IMR-90 (cell line): ENCODE measurements at regions not wholly inside any gene's neighbourhood (a gene's known extent, or its start where the extent isn't known, plus 50 kb on each side); places are given as distances from the start of the nearest gene placed in this dataset.

Experiments
- ATAC-seq: fragments of 200-7000 bp; cut with Tn5 transposase; 2 replicates; pipeline ENCODE4 v1.9.1; 2020; ENCODE audit warnings: low read depth, mild to moderate bottlenecking, moderate library complexity
- BruUV-seq: library from RNA; stranded (reverse); fragments of 400-500 nt; replicated peaks from 2 replicates; lab custom pipeline; 2021; lab: Mats Ljungman, UMichigan
- CTCF ChIA-PET: fragments of 300-600 bp; formaldehyde crosslinking; extraction: SDS; loops from one replicate; lab custom pipeline; 2021; ENCODE audit warnings: antibody characterized with exemption; lab: Yijun Ruan, JAX
- POLR2A ChIA-PET: fragments of 300-600 bp; sonication (Branson Sonifier 250); formaldehyde crosslinking; loops from one replicate; lab custom pipeline; 2022; ENCODE audit warnings: antibody characterized with exemption; ENCODE audit not compliant: unreplicated experiment; lab: Charles Lee
- DNase-seq: peaks from one replicate; pipeline ENCODE4 v3.0.0; 2013
- H2AFZ ChIP-seq: replicated peaks from 2 replicates; pipeline ENCODE3; 2013; ENCODE audit warnings: low read length, mild to moderate bottlenecking; ENCODE audit not compliant: poor library complexity
- H2AK5ac ChIP-seq: 2 replicates; pipeline ENCODE4 v1.6.1; 2013; ENCODE audit warnings: low read depth, low read length, inconsistent platforms
- H2AK9ac ChIP-seq: replicated peaks from 2 replicates; pipeline ENCODE3; 2013; ENCODE audit warnings: mild to moderate bottlenecking, low read depth, low read length, moderate library complexity; ENCODE audit not compliant: poor library complexity
- H2BK120ac ChIP-seq: 2 replicates; pipeline ENCODE4 v1.6.1; 2013; ENCODE audit warnings: low read depth, low read length, inconsistent platforms
- H2BK15ac ChIP-seq: 3 replicates; pipeline ENCODE4 v1.6.1; 2013; ENCODE audit warnings: low read depth, low read length, inconsistent platforms
- H2BK20ac ChIP-seq: 2 replicates; pipeline ENCODE4 v1.6.1; 2013; ENCODE audit warnings: low read depth, mild to moderate bottlenecking, inconsistent platforms, low read length, moderate library complexity
- H2BK5ac ChIP-seq: 2 replicates; pipeline ENCODE4 v1.6.1; 2013; ENCODE audit warnings: mild to moderate bottlenecking, low read depth, low read length, inconsistent platforms; ENCODE audit not compliant: poor library complexity, severe bottlenecking
- H3K14ac ChIP-seq: replicated peaks from 2 replicates; pipeline ENCODE4 v1.6.1; 2013; ENCODE audit warnings: low read depth, low read length, inconsistent platforms
- H3K18ac ChIP-seq: 2 replicates; pipeline ENCODE4 v1.6.1; 2013; ENCODE audit warnings: low read depth, low read length, control low read depth
- H3K23ac ChIP-seq: 2 replicates; pipeline ENCODE4 v1.6.1; 2013; ENCODE audit warnings: low read depth, low read length, inconsistent platforms
- H3K27ac ChIP-seq: 2 replicates; pipeline ENCODE4 v1.5.1; 2013; ENCODE audit warnings: mild to moderate bottlenecking, control low read depth, low read length; ENCODE audit not compliant: insufficient read depth
- H3K27me3 ChIP-seq: 2 replicates; pipeline ENCODE4 v1.6.1; 2013; ENCODE audit warnings: low read length; ENCODE audit not compliant: control insufficient read depth, insufficient read depth
- H3K36me3 ChIP-seq: 2 replicates; pipeline ENCODE4 v1.6.1; 2013; ENCODE audit warnings: low read length, mixed read lengths; ENCODE audit not compliant: control insufficient read depth, insufficient read depth
- H3K4ac ChIP-seq: 2 replicates; pipeline ENCODE4 v1.6.1; 2013; ENCODE audit warnings: low read depth, low read length, inconsistent platforms
- H3K4me1 ChIP-seq: 2 replicates; pipeline ENCODE4 v1.6.1; 2013; ENCODE audit warnings: low read length, mixed read lengths; ENCODE audit not compliant: control insufficient read depth, insufficient read depth
- H3K4me2 ChIP-seq: 2 replicates; pipeline ENCODE4 v1.6.1; 2013; ENCODE audit warnings: low read depth, mild to moderate bottlenecking, control low read depth, low read length, moderate library complexity
- H3K4me3 ChIP-seq: 2 replicates; pipeline ENCODE4 v1.5.1; 2013; ENCODE audit warnings: low read depth, mild to moderate bottlenecking, control low read depth, low read length, moderate library complexity; ENCODE audit not compliant: insufficient read depth
- H3K56ac ChIP-seq: 2 replicates; pipeline ENCODE4 v1.6.1; 2013; ENCODE audit warnings: low read length, inconsistent platforms; ENCODE audit not compliant: insufficient read depth; ENCODE audit errors: extremely low read depth
- H3K79me1 ChIP-seq, 2 experiments: 2 replicates each; pipeline ENCODE4 v1.6.1; 2013; ENCODE audit warnings: low read length in 2 of 2, inconsistent platforms in 1 of 2, low read depth in 1 of 2
- H3K9ac ChIP-seq: 2 replicates; pipeline ENCODE4 v1.6.1; 2013; ENCODE audit warnings: low read depth, low read length, control low read depth
- H3K9me1 ChIP-seq: 2 replicates; pipeline ENCODE4 v1.6.1; 2013; ENCODE audit warnings: low read length, inconsistent platforms; ENCODE audit not compliant: insufficient read depth
- H3K9me3 ChIP-seq: 2 replicates; pipeline ENCODE4 v1.6.1; 2013; ENCODE audit warnings: low read length; ENCODE audit not compliant: control insufficient read depth, insufficient read depth
- H4K20me1 ChIP-seq: 2 replicates; pipeline ENCODE4 v1.6.1; 2013; ENCODE audit warnings: low read length, inconsistent platforms; ENCODE audit not compliant: insufficient read depth
- H4K5ac ChIP-seq: 2 replicates; pipeline ENCODE4 v1.6.1; 2013; ENCODE audit warnings: mild to moderate bottlenecking, low read depth, low read length, control low read depth
- H4K8ac ChIP-seq, 2 experiments: 2 replicates each; pipeline ENCODE4 v1.6.1; 2013; ENCODE audit warnings: low read depth in 2 of 2, low read length in 2 of 2, control low read depth in 1 of 2, inconsistent platforms in 1 of 2
- H4K91ac ChIP-seq: 2 replicates; pipeline ENCODE4 v1.6.1; 2013; ENCODE audit warnings: low read depth, low read length, inconsistent platforms; ENCODE audit not compliant: insufficient read depth
- BHLHE40 ChIP-seq: fragments of 150-350 bp; IDR thresholded peaks from 2 replicates; pipeline ENCODE4 v1.6.1; 2016; ENCODE audit warnings: mild to moderate bottlenecking, low read depth, low read length
- CEBPB ChIP-seq: IDR thresholded peaks from 2 replicates; pipeline ENCODE4 v1.6.1; 2012; ENCODE audit warnings: low read depth, low read length, improper control_type of control experiment
- CHD1 ChIP-seq: IDR thresholded peaks from 2 replicates; pipeline ENCODE4 v1.6.1; 2012; ENCODE audit warnings: low read depth, low read length, improper control_type of control experiment
- CTCF ChIP-seq: conservative IDR thresholded peaks from 2 replicates; pipeline ENCODE4 v1.5.1; 2012; ENCODE audit warnings: mild to moderate bottlenecking, low read depth, low read length, improper control_type of control experiment
- ELK1 ChIP-seq: fragments of 150-350 bp; IDR thresholded peaks from 2 replicates; pipeline ENCODE4 v1.6.1; 2016; ENCODE audit warnings: low read depth, mild to moderate bottlenecking, low read length, moderate library complexity, borderline replicate concordance
- FOS ChIP-seq: fragments of 150-350 bp; IDR thresholded peaks from 2 replicates; pipeline ENCODE4 v1.6.1; 2016; ENCODE audit warnings: low read depth, low read length
- MAFK ChIP-seq: IDR thresholded peaks from 2 replicates; pipeline ENCODE4 v1.6.1; 2012; ENCODE audit warnings: low read depth, low read length, improper control_type of control experiment
- MAZ ChIP-seq: IDR thresholded peaks from 2 replicates; pipeline ENCODE4 v1.6.1; 2012; ENCODE audit warnings: low read depth, mild to moderate bottlenecking, low read length, improper control_type of control experiment, moderate library complexity, borderline replicate concordance
- MXI1 ChIP-seq: IDR thresholded peaks from 2 replicates; pipeline ENCODE4 v1.6.1; 2012; ENCODE audit warnings: low read depth, mild to moderate bottlenecking, low read length, moderate library complexity, borderline replicate concordance
- NFE2L2 ChIP-seq: fragments of 150-350 bp; IDR thresholded peaks from 2 replicates; pipeline ENCODE4 v1.6.1; 2016; ENCODE audit warnings: low read depth, mild to moderate bottlenecking, low read length
- POLR2A ChIP-seq: IDR thresholded peaks from 2 replicates; pipeline ENCODE4 v1.6.1; 2012; ENCODE audit warnings: mild to moderate bottlenecking, low read depth, low read length
- RAD21 ChIP-seq: IDR thresholded peaks from 2 replicates; pipeline ENCODE4 v1.6.1; 2012; ENCODE audit warnings: low read length, improper control_type of control experiment
- RCOR1 ChIP-seq: IDR thresholded peaks from 2 replicates; pipeline ENCODE4 v1.6.1; 2012; ENCODE audit warnings: mild to moderate bottlenecking, low read length, improper control_type of control experiment; ENCODE audit not compliant: insufficient replicate concordance
- RFX5 ChIP-seq: IDR thresholded peaks from 2 replicates; pipeline ENCODE4 v1.8.0; 2012; ENCODE audit warnings: low read depth, mild to moderate bottlenecking, low read length, moderate library complexity
- SMC3 ChIP-seq: fragments of 150-350 bp; IDR thresholded peaks from 2 replicates; pipeline ENCODE4 v1.6.1; 2016; ENCODE audit warnings: low read depth, mild to moderate bottlenecking, antibody characterized with exemption, low read length, moderate library complexity
- USF2 ChIP-seq: fragments of 150-350 bp; IDR thresholded peaks from 2 replicates; pipeline ENCODE4 v1.6.1; 2017; ENCODE audit warnings: mild to moderate bottlenecking, antibody characterized with exemption, low read length, low read depth
- WGBS, 2 experiments: methylation state at CpG; one replicate each; pipeline versions ENCODE4 v1.1.5 to v1.1.7; 2013; ENCODE audit warnings: missing lambda C conversion rate in 2 of 2; ENCODE audit not compliant: insufficient read length in 1 of 2; ENCODE audit errors: extremely low coverage in 2 of 2; 5-methylcytosine and 5-hydroxymethylcytosine counted together
- dilution Hi-C: fragments of 300-500 bp; cut with HindIII; formaldehyde crosslinking; loops from one replicate; pipeline ENCODE4 v1.14.3; 2018; ENCODE audit warnings: low sequenced_read_pairs; ENCODE audit not compliant: unreplicated experiment
- in situ Hi-C: fragments of 300-500 bp; cut with MboI; formaldehyde crosslinking; loops from 3 replicates; pipeline ENCODE4 v1.14.3; 2019; ENCODE audit warnings: low sequenced_read_pairs, inconsistent platforms, mixed read lengths
- intact Hi-C: fragments of 100-400 bp; cut with micrococcal nuclease; formaldehyde crosslinking; loops from 2 replicates; pipeline ENCODE4 v1.10.0; 2022

GRCh38 chr10:131818510-131819234, 82.1 kb upstream of the PPP2R2D start:
- Histone ChIP-seq H3K14ac (no peak overlapping the region), H3K36me3 (no peaks in the 10 kb centered on the region), H2BK20ac (no peak overlapping the region), H3K9me3 (peaks cover 47% of the 10 kb centered on the region), H4K20me1 (no peaks in the 10 kb centered on the region), H4K8ac (no peak overlapping the region), H3K23ac (no peak overlapping the region), H3K4ac (no peak overlapping the region), H3K4me1 (no peaks in the 10 kb centered on the region), H3K56ac (no peak overlapping the region), H4K91ac (no peak overlapping the region), H2AK9ac (no peak overlapping the region), H2BK5ac (no peak overlapping the region), H3K9me1 (no peaks in the 10 kb centered on the region), H3K18ac (no peak overlapping the region), H2AK5ac (no peak overlapping the region), H4K5ac (no peak overlapping the region), H2BK15ac (no peak overlapping the region), H2AFZ (no peak overlapping the region), H3K9ac (no peak overlapping the region), H3K27ac (no peak overlapping the region), H3K4me2 (no peak overlapping the region), H3K79me1 (no peaks in the 10 kb centered on the region), H3K4me3 (no peak overlapping the region), H2BK120ac (no peak overlapping the region), H3K27me3 (no peaks in the 10 kb centered on the region)
- CTCF ChIA-PET = no interaction called here
- POLR2A ChIA-PET = no interaction called here
- in situ Hi-C loops = no loop called here
- dilution Hi-C loops = no loop called here
- DNase-seq (no peak), ATAC-seq (no peak)
- TF ChIP-seq BHLHE40 = no peak
- no peak for TF ChIP-seq MXI1
- no peak for TF ChIP-seq RFX5
- TF ChIP-seq CEBPB = no peak
- no peak for TF ChIP-seq RCOR1
- TF ChIP-seq POLR2A = no peak
- TF ChIP-seq ELK1 = no peak
- TF ChIP-seq CHD1 = no peak
- no peak for TF ChIP-seq SMC3
- TF ChIP-seq CTCF = no peak
- no peak for TF ChIP-seq MAFK
- no peak for TF ChIP-seq NFE2L2
- TF ChIP-seq RAD21 = no peak
- no peak for TF ChIP-seq MAZ
- no peak for TF ChIP-seq FOS
- no peak for TF ChIP-seq USF2
- no TSS peak for BruUV-seq
- intact Hi-C loops = no loop called here
- 76% methylated on average over 11 of the region's 22 CpGs; no CpG with 5 or more reads in 1 of the 2 experiments for WGBS, 2 experiments
